GM13977 (cell line): ENCODE measurements at regions not wholly inside any gene's neighbourhood (a gene's known extent, or its start where the extent isn't known, plus 50 kb on each side); places are given as distances from the start of the nearest gene placed in this dataset.

Source experiments
- DNase-seq: peaks from one replicate; pipeline ENCODE4 v3.0.0; 2012; ENCODE audit warnings: low spot score
- CTCF ChIP-seq: IDR thresholded peaks from 2 replicates; pipeline ENCODE4 v1.5.1; 2012; ENCODE audit warnings: mild to moderate bottlenecking, control low read depth; ENCODE audit not compliant: insufficient read depth; ENCODE audit errors: extremely low read depth, missing control alignments
- in situ Hi-C: fragments of 300-500 bp; cut with MboI; formaldehyde crosslinking; loops from one replicate; pipeline ENCODE4 v1.12.0; 2022; ENCODE audit warnings: low sequenced_read_pairs, low pct_unique_long_range_greater_than_20kb, mixed read lengths, inconsistent platforms; ENCODE audit not compliant: unreplicated experiment

GRCh38 chr6:28585335-28585734, 59.7 kb downstream of the GPX5 start:
- DNase-seq = no peak
- TF ChIP-seq CTCF = no peak
- in situ Hi-C loops = no loop called here

DNA sequence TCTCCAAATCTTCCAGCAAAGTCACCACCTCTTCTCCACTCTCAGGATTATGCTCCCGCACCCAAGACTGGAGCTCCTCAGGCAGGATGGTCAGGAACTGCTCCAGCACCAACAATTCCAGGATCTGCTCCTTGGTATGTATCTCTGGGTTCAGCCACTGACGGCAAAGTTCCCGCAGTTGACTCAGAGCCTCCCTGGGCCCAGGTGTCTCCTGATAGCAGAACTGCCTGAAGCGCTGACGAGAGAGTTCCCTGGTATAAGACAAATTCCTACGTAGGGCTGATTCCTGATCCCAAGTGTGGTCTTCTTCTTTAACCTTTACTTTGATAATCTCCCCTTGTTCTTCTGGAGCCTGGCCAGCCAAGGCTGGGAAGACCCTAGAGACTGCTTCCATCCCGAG, 60.6 kb downstream of the GPX5 start:
- DNase-seq = no peak
- in situ Hi-C loops = no loop called here
- no peak for TF ChIP-seq CTCF

DNA sequence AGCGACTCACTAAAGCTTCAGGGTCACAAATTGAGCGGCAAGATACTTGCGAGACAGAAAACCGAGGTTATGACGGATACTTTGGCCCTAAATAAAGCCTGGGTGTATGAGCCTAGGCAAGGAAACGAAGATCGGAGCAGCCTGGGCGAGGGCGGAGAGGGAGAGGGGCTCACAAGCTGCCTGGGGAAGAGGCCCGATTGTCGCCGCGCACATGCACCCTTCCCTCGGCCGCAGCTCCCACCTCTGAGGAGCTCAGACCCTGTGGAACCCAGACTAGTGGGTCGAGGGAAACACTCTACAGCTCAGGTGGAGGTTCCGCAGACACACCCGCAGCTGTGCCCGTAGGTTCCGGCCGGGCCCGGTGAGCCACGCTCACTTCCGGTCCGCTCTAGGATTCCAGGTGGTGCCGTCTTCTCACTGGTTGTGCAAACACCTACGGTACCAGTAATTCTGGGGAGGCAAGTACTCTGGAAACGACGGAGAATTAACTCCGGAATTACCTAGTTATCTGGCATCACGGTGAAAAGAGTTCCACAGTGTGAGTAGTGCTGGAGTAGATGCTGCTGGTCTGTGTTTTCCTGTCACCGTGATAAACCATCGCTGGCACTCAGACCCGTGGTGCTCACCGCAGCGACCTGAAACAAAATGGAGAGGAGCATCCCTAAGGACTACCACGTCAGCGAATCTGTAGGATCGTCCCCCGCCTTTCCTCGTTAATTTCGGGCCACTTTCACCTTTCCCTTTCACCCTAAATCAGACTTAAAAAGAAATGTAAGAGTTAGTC, 61.5 kb downstream of the GPX5 start:
- DNase-seq = peak; percentile 65
- TF ChIP-seq CTCF = no peak
- in situ Hi-C loops = no loop called here

- no peak for DNase-seq
- TF ChIP-seq CTCF = no peak
- in situ Hi-C loops = no loop called here
These were observed 62.0 kb downstream of the GPX5 start for GRCh38 chr6:28587746-28588075.

GRCh38 chr6:28588666-28589065, 63.0 kb downstream of the GPX5 start:
- no peak for DNase-seq
- in situ Hi-C loops = no loop called here
- no peak for TF ChIP-seq CTCF

DNA sequence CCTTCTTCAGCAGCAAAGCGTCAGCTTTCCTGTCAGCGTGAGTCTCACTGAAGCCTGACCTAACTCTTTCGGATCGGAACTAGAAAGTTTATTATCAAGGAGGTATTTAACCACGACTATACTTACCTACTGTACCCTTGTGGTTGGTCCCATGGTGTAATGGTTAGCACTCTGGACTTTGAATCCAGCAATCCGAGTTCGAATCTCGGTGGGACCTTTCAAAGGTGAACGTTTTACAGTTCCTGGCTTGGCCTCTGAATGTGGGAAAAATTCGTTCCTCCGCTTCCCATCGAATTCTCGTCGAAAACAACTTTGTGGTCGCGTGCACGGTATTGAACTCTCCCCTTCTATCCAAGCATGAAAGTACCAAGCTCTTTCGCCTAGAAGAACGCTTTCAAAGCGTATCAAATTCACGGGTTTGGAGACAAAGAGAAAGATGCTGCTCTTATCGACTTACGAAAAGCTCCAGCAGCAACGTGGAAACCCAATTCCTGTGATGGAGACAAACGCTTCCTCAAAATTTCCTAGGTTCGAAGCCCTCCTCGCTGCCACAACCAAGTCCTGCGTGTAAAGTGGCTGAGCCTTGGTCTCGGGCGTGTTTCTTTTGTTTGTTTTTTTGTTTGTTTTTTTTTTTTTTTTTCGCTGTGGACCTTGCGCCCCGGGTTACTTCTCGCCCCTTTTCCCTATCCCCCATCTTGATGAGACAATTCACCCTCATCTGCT, 63.7 kb downstream of the GPX5 start:
- TF ChIP-seq CTCF = no peak
- peak; percentile 50 for DNase-seq
- in situ Hi-C loops = no loop called here
